GM10248 (cell line): ENCODE measurements at regions not wholly inside any gene's neighbourhood (a gene's known extent, or its start where the extent isn't known, plus 50 kb on each side); places are given as distances from the start of the nearest gene placed in this dataset.
"Not testable (repeated sequence)": the region's sequence is repeated elsewhere in the genome, so short reads cannot be mapped to it uniquely, and the experiment has no call there.

Source experiments
- CTCF ChIA-PET: fragments of 300-600 bp; sonication (Branson Sonifier 250); formaldehyde crosslinking; extraction: SDS; loops from one replicate; lab custom pipeline; 2021; ENCODE audit warnings: antibody characterized with exemption; lab: Yijun Ruan, JAX
- POLR2A ChIA-PET: fragments of 350-650 bp; sonication (Branson Sonifier 250); formaldehyde crosslinking; extraction: SDS; loops from one replicate; lab custom pipeline; 2020; ENCODE audit warnings: antibody characterized with exemption; lab: Yijun Ruan, JAX
- DNase-seq: peaks from one replicate; pipeline ENCODE4 v3.0.0; 2012; ENCODE audit errors: extremely low spot score
- TF ChIP-seq, protein P1 (sequence below): IDR thresholded peaks from 2 replicates; pipeline ENCODE4 v1.5.1; 2012; ENCODE audit warnings: mild to moderate bottlenecking, low read depth; ENCODE audit errors: extremely low read depth, missing control alignments, control extremely low read depth

DNA sequence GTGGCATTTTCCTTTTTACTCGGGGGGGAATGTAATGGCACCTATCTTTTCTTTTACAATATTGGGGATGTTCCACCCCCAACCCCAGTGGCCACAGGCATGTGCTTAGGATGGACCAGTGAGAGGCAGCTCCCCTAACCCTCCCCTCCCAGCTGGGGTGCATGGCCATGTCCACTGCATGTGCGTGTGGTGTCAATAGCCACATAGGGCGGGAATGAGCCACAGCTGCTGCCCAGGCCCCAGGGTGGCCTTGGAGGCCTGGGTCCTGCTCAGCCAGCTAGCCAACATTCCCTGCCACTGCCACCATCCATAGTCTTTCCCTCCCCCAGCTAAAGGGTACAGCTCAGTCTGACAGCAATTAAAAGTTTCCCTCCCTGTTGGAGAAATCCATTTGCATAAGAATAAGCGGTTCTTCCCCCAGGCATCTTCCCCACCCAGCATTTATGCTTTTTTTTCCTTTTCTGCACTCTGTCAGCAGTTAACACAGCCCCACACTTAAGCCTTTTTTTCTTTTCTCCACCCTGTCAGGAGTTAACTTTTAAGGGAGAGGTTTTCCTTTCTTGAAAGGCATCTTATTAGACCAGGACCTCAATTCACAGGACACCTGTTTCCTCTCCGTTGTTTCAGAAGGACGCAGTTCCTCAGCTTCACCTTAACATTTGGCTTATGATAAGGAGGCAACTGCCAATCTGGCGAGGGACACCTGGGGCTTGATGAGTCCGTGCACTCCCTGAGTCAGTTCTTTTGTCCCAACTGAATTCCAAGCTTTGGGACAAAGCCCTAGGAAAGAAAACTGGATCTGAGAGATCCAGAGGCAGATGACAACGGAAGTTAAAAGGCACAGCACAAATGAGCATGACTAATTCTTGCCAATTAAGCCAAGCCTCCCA, 121.4 kb downstream of the TPBG start:
- no peak for DNase-seq
- TF ChIP-seq, protein P1, sequence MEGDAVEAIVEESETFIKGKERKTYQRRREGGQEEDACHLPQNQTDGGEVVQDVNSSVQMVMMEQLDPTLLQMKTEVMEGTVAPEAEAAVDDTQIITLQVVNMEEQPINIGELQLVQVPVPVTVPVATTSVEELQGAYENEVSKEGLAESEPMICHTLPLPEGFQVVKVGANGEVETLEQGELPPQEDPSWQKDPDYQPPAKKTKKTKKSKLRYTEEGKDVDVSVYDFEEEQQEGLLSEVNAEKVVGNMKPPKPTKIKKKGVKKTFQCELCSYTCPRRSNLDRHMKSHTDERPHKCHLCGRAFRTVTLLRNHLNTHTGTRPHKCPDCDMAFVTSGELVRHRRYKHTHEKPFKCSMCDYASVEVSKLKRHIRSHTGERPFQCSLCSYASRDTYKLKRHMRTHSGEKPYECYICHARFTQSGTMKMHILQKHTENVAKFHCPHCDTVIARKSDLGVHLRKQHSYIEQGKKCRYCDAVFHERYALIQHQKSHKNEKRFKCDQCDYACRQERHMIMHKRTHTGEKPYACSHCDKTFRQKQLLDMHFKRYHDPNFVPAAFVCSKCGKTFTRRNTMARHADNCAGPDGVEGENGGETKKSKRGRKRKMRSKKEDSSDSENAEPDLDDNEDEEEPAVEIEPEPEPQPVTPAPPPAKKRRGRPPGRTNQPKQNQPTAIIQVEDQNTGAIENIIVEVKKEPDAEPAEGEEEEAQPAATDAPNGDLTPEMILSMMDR = no peak
- ChIA-PET POLR2A (no interaction called here), CTCF (no interaction called here)

DNA sequence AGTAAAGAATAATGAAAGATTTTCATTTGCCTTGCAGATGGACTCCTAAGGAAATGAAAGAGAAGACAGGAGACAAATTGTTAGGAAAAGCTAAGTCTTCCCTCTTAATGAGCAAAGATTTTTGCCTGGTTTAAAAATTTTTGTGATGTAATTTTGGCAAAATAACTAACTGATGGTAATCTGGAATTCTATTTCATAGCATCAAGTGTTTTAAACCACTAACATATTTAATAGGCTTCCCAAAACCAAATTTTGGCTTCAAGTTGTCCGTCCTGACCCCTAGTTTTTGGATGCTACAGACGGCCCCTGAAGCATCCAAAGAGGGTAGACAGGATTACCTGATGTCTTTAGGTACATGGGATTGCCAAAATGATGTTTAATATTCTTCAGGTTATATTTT, 124.3 kb downstream of the TPBG start:
- no peak for DNase-seq
- TF ChIP-seq, protein P1 = no peak
- ChIA-PET POLR2A (no interaction called here), CTCF (no interaction called here)

DNA sequence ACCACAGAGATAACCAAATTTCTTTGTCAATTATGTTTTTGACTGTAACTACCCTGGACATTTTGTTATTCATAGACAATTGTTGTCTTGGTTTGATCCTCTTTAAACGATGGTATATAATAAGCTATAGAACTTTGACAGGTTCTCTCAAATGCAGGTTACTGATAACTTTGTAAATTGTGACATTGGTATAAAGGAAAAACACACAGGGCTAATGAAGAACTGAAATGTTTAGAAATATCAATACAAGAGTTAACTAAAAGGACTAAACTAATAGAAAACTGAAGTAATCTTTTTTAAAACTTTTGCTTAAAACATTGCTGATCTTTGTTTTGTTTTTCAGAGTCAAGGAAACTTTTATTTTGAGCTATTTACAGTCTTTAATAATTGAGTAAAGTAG, 124.8 kb downstream of the TPBG start:
- DNase-seq = no peak
- CTCF ChIA-PET = no interaction called here
- TF ChIP-seq, protein P1 = no peak

DNA sequence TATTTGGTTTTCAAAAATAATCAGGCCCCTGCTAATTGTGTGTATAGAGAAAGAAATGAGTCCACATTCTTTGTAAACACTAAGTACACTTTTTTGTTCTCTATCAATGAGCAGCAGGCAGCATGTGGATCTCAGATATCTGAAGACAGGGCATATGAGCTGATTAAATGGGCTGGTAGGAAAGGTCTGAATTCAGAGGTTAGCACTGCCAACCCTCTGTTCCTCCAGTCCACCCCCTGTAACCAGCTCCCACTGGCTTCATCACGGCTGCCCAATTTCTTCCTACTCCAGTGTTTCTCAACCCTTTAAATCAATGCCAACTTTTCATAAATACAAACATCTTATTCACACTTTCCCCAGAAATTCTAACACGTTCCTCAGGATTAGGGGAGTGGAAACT, 128.5 kb downstream of the TPBG start:
- POLR2A ChIA-PET = no interaction called here
- CTCF ChIA-PET = no interaction called here
- no peak for DNase-seq
- TF ChIP-seq, protein P1 = no peak

More for the DNA sequence above, 124.8 kb downstream of the TPBG start:
- POLR2A ChIA-PET = no interaction called here

DNA sequence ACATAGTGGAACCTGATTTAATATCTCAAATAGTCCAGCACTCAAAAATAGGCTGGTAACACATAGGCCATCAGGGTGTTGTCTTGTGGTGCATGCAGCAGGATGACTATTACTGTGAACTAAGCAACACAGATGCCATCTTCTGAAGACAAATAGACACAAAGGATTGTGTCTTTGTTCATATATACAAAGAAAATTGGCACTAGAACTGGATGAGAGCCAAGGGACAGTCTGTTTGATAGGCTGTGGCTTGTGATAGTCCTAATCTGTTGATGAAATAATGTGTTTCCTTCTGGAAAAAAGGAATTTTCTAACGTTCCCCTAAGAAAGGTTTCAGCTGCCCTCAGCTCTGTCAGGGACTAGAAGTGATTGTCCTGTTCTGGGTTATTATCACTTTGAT, 129.8 kb downstream of the TPBG start:
- TF ChIP-seq, protein P1 = no peak
- DNase-seq = no peak
- CTCF ChIA-PET = no interaction called here
- POLR2A ChIA-PET = no interaction called here

DNA sequence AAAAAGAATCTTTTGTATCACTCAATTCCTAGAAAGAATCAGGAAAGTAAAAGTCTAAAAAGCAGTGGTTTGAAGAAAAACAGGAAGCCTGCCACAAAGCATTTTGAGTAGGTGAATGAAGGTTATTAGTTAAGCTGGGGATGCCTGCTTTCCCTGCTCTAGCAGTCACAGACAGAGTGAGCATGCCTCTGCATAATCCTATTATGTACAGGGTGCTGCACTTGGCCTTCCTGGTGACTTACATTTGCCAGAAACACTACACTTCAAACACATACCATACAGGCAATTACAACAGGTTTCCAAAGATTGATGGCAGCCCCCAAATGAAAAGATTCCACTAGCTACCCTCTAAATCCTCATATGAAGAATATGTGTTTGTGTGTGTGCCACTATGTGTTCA, 130.8 kb downstream of the TPBG start:
- ChIA-PET POLR2A (no interaction called here), CTCF (no interaction called here)
- TF ChIP-seq, protein P1 = no peak
- no peak for DNase-seq

DNA sequence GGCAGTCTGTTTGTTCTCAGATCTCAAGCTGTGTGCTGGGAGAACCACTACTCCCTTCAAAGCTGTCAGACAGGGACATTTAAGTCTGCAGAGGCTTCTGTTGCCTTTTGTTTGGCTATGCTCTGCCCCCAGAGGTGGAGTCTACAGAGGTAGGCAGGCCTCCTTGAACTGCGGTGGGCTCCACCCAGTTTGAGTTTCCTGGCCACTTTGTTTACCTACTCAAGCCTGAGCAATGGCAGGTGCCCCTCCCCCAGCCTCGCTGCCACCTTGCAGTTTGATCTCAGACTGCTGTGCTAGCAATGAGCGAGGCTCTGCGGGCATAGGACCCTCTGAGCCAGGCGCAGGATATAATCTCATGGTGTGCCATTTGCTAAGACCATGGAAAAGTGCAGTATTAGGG, 138.3 kb downstream of the TPBG start:
- DNase-seq, CTCF ChIA-PET, POLR2A ChIA-PET: not testable (repeated sequence)
